Right lobe of liver (tissue), 4 donors: ENCODE measurements at regions not wholly inside any gene's neighbourhood (a gene's known extent, or its start where the extent isn't known, plus 50 kb on each side); places are given as distances from the start of the nearest gene placed in this dataset.

Source experiments
- CTCF ChIP-seq, 4 donors: fragments of 200-600 bp in 3 of 4; fragments of 450-650 bp in 1 of 4; IDR thresholded peaks; one replicate each; pipeline versions ENCODE4 v1.5.1 to v1.8.0; 2016 to 2022; ENCODE audit warnings: antibody characterized with exemption in 4 of 4, mild to moderate bottlenecking in 2 of 4
- POLR2A ChIP-seq: fragments of 450-650 bp; IDR thresholded peaks from one replicate; pipeline ENCODE4 v1.6.1; 2017; ENCODE audit warnings: antibody characterized with exemption, mild to moderate bottlenecking
- donor health status: DM: no; HTN: no; CAD: no.
- donor health status: DM: no; HTN: no; CAD: no.
- donor health status: DM: no; HTN: yes; CAD: no.

- TF ChIP-seq CTCF (IDR thresholded peaks at IDR 0.05) (no peak), POLR2A (no peak)
These were observed 470.2 kb upstream of the API5 start for GRCh38 chr11:42841556-42841955.
